Panc1 (cell line): ENCODE measurements at regions not wholly inside any gene's neighbourhood (a gene's known extent, or its start where the extent isn't known, plus 50 kb on each side); places are given as distances from the start of the nearest gene placed in this dataset.

ENCODE experiments used
- ATAC-seq: fragments of 200-7000 bp; cut with Tn5 transposase; 2 replicates; pipeline ENCODE4 v1.9.1; 2020; ENCODE audit warnings: mild to moderate bottlenecking, moderate library complexity
- BruUV-seq: library from RNA; stranded (reverse); fragments of 400-500 nt; replicated peaks from 2 replicates; lab custom pipeline; 2021; lab: Mats Ljungman, UMichigan
- CTCF ChIA-PET: fragments of 300-600 bp; sonication (Branson Sonifier 250); formaldehyde crosslinking; loops from one replicate; lab custom pipeline; 2022; ENCODE audit warnings: antibody characterized with exemption; lab: Charles Lee
- POLR2A ChIA-PET: fragments of 300-600 bp; sonication (Branson Sonifier 250); formaldehyde crosslinking; loops from one replicate; lab custom pipeline; 2022; ENCODE audit warnings: antibody characterized with exemption; lab: Charles Lee
- DNase-seq: peaks from one replicate; pipeline ENCODE4 v3.0.0-alpha.2; 2010; ENCODE audit warnings: low read depth, low spot score
- H3K27ac ChIP-seq: 2 replicates; pipeline ENCODE4 v1.5.1; 2011; ENCODE audit warnings: mild to moderate bottlenecking, low read length, inconsistent platforms
- H3K27me3 ChIP-seq: fragments of 200-500 bp; sonication (Bioruptor generic); 2 replicates; pipeline ENCODE4 v1.6.0; 2014; ENCODE audit warnings: low read length, inconsistent platforms; ENCODE audit not compliant: control insufficient read depth, insufficient read depth
- H3K36me3 ChIP-seq: fragments of 200-500 bp; sonication (Bioruptor generic); 2 replicates; pipeline ENCODE4 v1.5.1; 2014; ENCODE audit warnings: inconsistent platforms, mild to moderate bottlenecking, low read length, moderate library complexity; ENCODE audit not compliant: control insufficient read depth, insufficient read depth
- H3K4me1 ChIP-seq: 2 replicates; pipeline ENCODE4 v1.5.1; 2011; ENCODE audit warnings: inconsistent platforms, mild to moderate bottlenecking, low read length, moderate library complexity; ENCODE audit not compliant: control insufficient read depth, insufficient read depth
- H3K4me3 ChIP-seq, 2 experiments: 2 replicates each; pipeline ENCODE4 v1.5.1; 2011 to 2012; ENCODE audit warnings: low read depth in 2 of 2, low read length in 2 of 2, mild to moderate bottlenecking in 2 of 2, inconsistent platforms in 1 of 2, moderate library complexity in 1 of 2
- H3K9me3 ChIP-seq: fragments of 200-500 bp; sonication (Bioruptor generic); 2 replicates; pipeline ENCODE4 v1.5.1; 2014; ENCODE audit warnings: low read depth, mild to moderate bottlenecking, inconsistent platforms, low read length, moderate library complexity; ENCODE audit not compliant: control insufficient read depth, insufficient read depth
- CTCF ChIP-seq: fragments of 450-650 bp; IDR thresholded peaks from 2 replicates; pipeline ENCODE4 v1.5.1; 2017; ENCODE audit warnings: mild to moderate bottlenecking
- POLR2AphosphoS5 ChIP-seq: IDR thresholded peaks from 2 replicates; pipeline ENCODE4 v1.6.1; 2012; ENCODE audit warnings: mild to moderate bottlenecking, low read depth, low read length, moderate library complexity
- REST ChIP-seq, 2 experiments: IDR thresholded peaks; 2 replicates each; pipeline ENCODE4 v1.6.1; 2011 to 2012; ENCODE audit warnings: low read depth in 2 of 2, control low read depth in 1 of 2, low read length in 1 of 2, mild to moderate bottlenecking in 1 of 2, moderate library complexity in 1 of 2; ENCODE audit not compliant: insufficient read depth in 1 of 2
- SIN3A ChIP-seq: IDR thresholded peaks from 2 replicates; pipeline ENCODE4 v1.6.1; 2012; ENCODE audit warnings: low read depth, mild to moderate bottlenecking, low read length, moderate library complexity, borderline replicate concordance; ENCODE audit not compliant: insufficient read depth
- TCF7L2 ChIP-seq: IDR thresholded peaks from 2 replicates; pipeline ENCODE4 v1.6.1; 2011; ENCODE audit warnings: mild to moderate bottlenecking, low read depth, low read length, inconsistent platforms
- in situ Hi-C: cut with HindIII; loops from 2 replicates; pipeline ENCODE4 v1.10.0; 2016; ENCODE audit warnings: low sequenced_read_pairs, low pct_unique_long_range_greater_than_20kb
- intact Hi-C: fragments of 100-400 bp; cut with micrococcal nuclease; formaldehyde crosslinking; loops from one replicate; pipeline ENCODE4 v1.10.0; 2022; ENCODE audit not compliant: unreplicated experiment

DNA sequence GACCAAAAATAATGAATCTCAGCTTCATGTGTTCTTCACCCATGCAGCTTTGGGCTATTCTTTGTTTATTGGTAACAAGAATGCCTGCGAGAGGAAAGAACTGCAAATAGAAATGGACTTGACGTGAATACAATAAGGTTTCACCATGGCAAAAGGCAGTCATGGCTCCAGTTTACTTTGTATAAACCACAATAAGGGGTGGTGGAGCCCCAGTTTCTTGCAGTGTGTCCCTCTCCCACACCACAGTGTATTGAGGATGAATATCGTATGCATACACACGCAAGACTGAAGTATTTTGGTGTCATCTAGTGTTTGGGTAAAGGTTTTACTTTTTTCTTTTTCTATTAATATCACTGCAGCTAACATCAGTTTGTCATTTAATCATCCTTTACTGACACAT, 159.7 kb upstream of the CNTN4 start:
- POLR2A ChIA-PET = no interaction called here
- in situ Hi-C loops (no loop called here), intact Hi-C loops (no loop called here)
- Histone ChIP-seq H3K4me1 (no peaks in the 10 kb centered on the region), H3K27ac (no peak overlapping the region), H3K36me3 (no peaks in the 10 kb centered on the region), H3K9me3 (no peaks in the 10 kb centered on the region), H3K27me3 (no peaks in the 10 kb centered on the region), H3K4me3 (no peak overlapping the region)
- CTCF ChIA-PET = interaction anchor here (0.8 kb wide), 1 partner anchor 24 kb away, joined by 3 read pairs; no protein-coding TSS in a partner anchor
- TF ChIP-seq REST (IDR thresholded peaks at IDR 0.05; ENCODE audit: insufficient read depth in 1 of 2, low read depth in 2 of 2, low read length in 1 of 2) (no peak), CTCF (no peak), SIN3A (no peak), TCF7L2 (no peak), POLR2AphosphoS5 (no peak)
- ATAC-seq (no peak), DNase-seq (no peak)
- no TSS peak for BruUV-seq

DNA sequence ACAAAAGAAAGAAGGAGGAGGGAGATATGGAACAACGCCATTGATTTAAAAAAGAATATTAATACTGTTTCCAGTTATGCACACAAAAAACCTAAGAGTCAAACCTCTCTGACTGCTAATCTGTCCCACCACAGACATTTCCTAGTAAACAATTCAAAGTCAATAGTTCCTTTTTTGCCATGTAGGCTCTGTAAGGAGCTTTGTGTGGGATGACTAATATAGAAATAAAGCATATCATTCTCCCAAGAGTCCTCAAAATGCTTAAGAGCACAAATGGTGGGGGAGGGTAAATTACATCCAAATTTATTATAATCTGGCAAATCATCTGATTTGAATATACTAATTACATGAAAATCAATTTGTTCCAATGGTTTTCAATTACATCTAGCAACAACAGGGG, 155.9 kb upstream of the CNTN4 start:
- ATAC-seq = no peak
- Histone ChIP-seq H3K27ac (no peak overlapping the region), H3K36me3 (no peaks in the 10 kb centered on the region), H3K9me3 (no peaks in the 10 kb centered on the region), H3K4me3 (no peak overlapping the region), H3K27me3 (no peaks in the 10 kb centered on the region), H3K4me1 (no peaks in the 10 kb centered on the region)
- ChIA-PET CTCF (no interaction called here), POLR2A (no interaction called here)
- intact Hi-C loops = no loop called here
- no TSS peak for BruUV-seq
- in situ Hi-C loops = no loop called here
- no peak for DNase-seq
- TF ChIP-seq SIN3A = no peak
- TF ChIP-seq REST (IDR thresholded peaks at IDR 0.05; ENCODE audit: insufficient read depth in 1 of 2, low read depth in 2 of 2, low read length in 1 of 2) = no peak
- no peak for TF ChIP-seq POLR2AphosphoS5
- TF ChIP-seq CTCF = no peak
- TF ChIP-seq TCF7L2 = no peak
